HG03135 (cell line): ENCODE measurements at regions not wholly inside any gene's neighbourhood (a gene's known extent, or its start where the extent isn't known, plus 50 kb on each side); places are given as distances from the start of the nearest gene placed in this dataset.
"Not testable (repeated sequence)": the region's sequence is repeated elsewhere in the genome, so short reads cannot be mapped to it uniquely, and the experiment has no call there.

Source experiments
- ATAC-seq: cut with Tn5 transposase; IDR thresholded peaks from one replicate; pipeline ENCODE4 v1.9.1; 2021; ENCODE audit warnings: mild to moderate bottlenecking, moderate library complexity; ENCODE audit not compliant: unreplicated experiment

DNA sequence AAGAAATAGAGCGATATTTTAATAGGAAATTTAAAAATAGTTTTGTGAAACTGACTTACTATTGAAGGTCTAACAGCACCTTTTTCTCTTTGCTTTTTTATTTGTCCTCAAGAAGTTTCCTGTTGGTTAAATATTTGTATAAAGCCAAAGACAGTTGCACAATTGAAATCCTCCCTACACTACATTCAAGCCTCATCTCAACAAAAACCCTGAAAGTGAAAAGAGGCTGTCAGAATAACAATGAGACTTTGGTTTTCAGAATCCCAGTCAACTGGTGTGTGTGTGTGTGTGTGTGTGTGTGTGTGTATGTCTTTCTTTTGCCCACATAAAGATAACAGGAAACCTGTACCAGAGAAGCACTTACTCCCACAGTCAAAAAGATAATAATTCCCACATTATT lies 313.6 kb upstream of the FRG1 start:
- not testable (repeated sequence) for ATAC-seq

DNA sequence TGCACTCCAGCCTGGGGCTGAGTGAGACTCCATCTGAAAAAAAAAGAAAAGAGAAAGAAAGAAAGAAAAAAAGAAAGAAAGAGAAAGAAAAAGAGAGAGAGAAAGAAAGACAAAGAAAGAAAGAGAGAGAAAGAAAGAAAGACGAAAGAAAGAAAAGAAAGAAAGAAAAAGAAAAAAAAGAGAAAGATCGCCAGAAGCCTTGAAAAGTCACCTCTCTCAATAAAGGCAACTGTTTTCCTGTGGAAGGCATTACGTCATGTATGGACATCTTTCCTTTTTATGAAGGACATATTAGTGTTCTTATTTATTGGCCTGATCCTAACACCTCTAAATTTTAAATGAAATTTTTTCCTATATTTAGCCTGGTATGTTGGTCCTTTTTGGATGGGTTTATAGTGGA lies 310.9 kb upstream of the FRG1 start:
- not testable (repeated sequence) for ATAC-seq

DNA sequence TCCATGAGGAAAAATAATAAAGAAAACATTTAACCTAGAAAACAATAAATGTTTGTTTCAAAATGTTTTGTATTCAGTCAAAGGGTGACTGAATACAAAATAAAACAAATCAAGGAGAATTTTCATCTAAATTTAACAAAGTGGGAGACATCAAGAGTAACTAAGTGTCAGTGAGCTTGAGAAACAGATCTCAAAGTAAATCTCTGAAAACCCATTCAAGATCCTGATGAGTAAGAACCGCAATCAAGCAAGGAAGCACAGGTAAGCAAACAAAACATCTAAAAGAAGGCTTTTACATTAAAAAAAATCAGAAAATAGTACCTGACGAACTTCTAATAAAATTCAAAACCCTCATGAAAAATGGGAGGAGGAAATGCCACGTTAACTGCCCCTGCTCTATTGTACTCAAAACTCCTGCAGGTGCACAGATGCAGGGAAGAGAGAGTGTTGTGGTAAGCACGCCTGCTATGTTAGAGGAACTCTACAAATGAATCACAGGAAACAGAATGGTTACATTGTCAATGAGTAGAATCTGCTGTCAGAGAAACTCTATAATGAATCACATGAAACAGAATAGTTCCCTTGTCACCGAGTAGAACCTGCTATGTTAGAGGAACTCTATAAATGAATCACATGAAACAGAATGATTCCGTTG lies 309.6 kb upstream of the FRG1 start:
- ATAC-seq = not testable (repeated sequence)

DNA sequence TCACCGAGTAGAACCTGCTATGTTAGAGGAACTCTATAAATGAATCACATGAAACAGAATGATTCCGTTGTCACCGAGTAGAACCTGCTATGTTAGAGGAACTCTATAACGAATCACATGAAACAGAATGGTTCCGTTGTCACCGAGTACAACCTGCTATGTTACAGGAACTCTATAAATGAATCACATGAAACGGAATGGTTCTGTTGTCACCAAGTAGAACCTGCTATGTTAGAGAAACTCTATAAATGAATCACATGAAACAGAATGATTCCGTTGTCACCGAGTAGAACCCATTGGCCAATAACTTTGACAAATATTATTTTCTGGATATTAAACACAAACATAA lies 309.1 kb upstream of the FRG1 start:
- ATAC-seq = not testable (repeated sequence)

DNA sequence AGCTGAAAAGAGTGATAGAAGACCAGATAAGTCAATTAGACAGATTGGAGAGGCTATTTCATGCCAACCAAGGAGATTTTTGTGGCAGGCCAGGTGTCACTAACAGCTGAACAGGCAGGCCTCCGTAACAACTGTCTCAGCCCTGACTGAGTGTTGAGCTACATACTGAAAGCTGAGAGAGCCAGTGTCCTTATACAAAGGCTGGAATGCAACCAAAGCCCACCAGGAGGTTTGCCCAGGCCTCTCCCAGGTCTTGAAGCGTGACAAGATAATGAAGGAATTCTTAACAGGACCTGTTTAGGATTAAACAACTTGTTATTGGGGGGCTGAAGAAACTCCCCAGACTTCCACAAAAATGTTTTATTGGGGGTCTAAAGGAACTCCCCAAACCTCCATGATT lies 290.2 kb upstream of the FRG1 start:
- ATAC-seq = not testable (repeated sequence)

DNA sequence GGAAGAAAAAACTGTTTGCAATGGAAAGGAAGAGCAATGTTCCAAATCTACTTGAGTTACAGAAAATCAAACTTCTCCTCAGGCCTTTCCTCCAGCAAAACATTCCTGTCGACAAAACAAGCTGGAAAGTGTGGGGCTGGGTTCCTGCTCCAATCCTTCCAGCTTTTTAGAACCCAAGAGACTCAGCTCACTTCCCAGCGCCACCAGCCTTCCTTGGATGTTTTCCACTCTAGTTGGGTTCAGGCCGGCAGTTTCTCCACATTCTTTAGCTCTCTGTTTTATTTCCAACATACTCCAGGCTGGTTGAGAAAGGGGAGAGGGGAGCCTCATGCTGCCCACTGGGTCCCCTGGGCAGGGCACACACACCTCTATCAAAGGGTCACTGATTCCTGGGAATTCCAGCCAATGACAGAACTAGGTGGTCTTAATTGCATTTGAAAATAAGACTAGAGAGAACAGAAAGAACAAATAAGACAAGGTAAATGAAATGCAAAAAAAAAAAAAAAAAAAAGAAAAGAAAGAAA lies 287.5 kb upstream of the FRG1 start:
- not testable (repeated sequence) for ATAC-seq

DNA sequence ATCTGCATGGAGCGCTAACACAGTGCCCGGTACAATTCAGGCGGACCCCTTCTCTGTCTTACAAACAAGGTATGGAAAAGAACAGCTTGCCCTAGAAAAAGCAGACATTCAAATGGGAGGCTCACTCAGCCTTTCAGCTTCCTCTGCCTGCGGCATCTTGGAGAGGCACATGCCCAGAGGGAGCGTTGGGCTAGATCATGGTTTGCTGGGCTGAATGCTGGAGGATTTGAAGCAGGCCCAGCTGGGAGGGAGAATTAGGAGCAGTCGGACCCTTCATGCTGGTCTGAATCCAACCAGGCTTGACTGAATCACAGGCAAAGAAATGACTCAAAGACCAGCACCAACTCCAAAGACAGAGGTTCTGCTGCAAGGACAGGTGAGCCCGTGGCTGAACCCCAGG lies 286.7 kb upstream of the FRG1 start:
- not testable (repeated sequence) for ATAC-seq

DNA sequence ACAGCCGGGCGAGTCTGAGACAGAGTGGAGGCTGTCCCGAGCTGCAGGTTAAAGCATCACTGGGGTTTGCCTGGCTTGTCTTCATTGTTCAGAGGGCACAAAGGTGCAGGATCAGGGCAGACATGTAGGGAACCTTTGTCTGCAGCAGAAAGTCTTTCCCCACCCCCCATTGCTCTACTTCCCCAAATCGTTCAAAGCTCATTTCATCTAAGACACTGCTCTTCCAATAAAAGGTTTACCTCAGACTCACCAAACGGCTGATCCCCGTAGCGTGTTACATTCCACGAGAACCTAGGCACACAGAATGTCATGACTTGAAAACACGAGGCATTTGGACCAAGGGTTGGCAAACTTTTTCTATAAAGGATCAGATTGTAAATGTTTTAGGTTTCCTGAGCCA lies 286.3 kb upstream of the FRG1 start:
- not testable (repeated sequence) for ATAC-seq

DNA sequence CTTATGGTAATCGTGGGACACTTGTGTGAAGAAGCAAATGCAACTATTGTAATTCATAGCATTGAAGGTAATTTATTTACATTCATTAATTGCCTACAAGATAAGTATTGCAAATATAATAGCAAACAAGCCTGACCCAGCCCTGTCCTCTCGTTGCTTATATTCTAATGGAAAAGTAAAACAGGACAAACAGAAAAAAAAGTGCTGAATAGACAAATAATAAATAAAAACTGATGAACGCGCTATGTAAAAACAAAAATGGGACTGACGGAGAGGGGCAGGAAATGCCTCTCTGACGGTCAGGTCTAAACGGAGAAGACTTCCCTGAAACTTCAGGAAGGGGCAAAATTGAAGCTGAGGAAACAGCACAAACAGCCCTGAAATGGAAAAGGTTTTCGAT lies 284.9 kb upstream of the FRG1 start:
- not testable (repeated sequence) for ATAC-seq

DNA sequence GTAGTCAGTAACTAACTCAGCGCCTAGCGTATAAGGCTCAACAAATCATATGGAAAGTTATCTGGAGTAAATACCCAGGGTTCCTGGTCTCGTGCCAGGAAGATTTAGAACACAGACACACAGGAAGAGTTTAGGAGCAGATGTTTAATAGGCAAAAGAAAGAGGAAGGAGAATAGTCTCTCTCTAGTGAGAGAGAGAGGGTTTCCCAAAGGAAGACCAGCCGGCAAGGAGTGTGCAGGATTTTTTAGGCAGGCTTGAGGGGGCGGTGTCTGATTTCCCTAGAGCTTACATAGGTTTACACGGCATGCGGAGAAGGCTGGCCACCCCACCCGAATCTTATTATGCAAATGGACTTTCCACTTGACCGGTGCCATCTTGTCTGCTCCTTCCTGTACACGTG lies 284.0 kb upstream of the FRG1 start:
- no peak for ATAC-seq

DNA sequence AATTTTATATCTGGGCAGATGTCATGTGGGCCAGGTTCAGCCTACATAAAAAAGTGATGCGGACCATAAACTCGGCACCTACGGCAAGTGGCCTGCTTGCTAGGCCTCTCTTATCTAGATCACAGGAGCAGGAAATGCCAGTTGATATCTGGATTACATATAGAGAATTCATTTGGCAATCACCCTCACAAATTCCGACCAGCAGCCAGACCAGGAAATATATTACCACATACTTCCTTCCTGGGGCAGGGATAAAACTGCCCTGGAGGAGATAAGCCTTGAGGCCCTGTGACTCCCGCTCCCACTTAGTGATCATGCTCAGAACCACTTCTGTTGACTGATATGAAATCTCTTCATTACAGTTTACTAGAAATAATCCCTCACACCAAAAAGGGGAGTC lies 282.4 kb upstream of the FRG1 start:
- not testable (repeated sequence) for ATAC-seq

DNA sequence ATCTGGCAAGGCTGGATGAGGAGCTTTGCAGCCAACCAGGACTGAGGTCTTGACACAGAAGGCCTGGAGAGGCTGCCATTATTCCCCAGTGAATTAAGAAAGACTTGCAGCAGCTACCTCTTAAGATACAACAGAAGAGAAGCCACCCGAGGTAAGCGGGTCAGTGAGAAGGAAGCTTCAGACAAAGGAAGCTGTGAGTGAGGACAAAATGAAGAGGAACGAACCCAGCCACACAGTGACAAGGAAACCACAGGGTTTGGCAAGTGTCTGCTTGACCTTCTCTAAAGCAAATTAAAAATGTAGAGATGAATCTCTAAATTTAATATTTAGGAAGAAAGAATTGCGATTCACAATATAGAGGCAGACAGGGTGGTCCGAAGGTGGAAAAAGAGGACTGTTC lies 281.8 kb upstream of the FRG1 start:
- not testable (repeated sequence) for ATAC-seq

DNA sequence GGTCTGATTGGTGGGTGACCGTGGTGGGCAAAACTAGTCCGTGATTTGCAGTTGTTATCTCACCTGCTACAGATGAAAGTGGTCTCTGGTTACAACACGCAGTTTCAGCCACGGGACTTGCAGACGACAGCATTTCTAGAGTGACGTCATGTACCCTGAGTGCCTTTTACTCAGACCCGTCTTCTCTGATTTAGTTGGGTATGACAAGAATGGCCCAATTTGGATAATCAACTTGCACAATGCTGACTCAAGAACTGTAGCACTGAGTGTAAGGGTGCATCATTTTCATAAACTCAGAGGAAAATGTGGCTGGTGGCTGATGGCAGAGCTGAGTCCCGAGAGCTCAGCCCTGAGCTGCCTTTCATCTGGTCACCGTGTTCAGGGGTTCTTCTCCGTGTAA lies 281.4 kb upstream of the FRG1 start:
- no peak for ATAC-seq

DNA sequence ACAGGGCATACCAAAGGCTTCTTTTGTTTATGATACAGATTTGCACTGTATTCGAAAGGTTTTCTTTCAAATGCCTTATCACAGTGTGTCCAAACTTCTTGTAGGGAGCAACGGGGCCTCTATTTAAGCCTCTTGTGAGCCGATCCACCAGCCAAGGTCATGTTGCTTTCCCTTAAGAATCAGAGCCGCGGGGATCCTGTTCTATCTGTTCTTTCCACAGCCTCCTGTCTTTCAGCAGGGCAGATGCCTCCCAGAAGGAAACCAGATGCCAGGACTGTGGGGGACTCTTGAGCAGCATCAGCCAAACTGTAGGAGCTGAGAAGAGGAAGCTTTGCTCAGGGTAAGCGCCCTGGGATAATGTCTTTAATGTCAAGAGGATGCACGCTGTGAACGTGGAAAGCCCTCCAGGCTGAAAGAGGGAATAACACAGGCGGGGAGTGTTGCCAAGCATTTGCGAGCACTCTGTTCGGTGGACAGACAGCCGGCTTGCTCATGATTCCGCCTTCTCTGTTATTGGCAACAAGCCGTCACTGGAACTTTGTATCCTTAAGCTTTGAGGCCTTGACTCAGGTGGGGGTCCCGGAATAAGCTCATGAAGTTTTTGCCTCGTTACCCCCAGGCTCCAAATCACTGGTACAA lies 279.8 kb upstream of the FRG1 start:
- ATAC-seq = no peak

DNA sequence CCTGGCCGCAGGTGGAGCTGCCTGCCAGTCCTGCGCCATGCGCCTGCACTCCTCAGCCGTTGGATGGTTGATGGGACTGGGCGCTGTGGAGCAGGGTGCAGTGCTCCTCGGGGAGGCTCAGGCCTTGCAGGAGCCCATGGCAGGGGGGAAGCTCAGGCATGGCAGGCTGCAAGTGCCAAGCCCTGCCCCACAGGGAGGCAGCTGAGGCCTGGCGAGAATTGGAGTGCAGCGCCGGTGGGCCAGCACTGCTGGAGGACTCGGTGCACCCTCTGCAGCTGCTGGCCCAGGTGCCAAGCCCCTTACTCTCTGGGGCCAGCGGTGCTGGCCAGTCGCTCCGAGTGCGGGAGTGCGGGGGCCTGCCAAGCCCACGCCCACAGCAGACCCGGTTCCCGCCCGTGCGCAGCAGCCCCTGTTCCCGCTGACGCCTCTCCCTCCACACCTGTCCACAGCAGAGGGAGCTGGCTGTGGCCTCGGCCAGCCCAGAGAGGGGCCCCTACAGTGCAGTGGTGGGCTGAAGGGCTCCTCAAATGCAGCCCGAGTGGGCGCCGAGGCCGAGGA lies 275.9 kb upstream of the FRG1 start:
- no peak for ATAC-seq

DNA sequence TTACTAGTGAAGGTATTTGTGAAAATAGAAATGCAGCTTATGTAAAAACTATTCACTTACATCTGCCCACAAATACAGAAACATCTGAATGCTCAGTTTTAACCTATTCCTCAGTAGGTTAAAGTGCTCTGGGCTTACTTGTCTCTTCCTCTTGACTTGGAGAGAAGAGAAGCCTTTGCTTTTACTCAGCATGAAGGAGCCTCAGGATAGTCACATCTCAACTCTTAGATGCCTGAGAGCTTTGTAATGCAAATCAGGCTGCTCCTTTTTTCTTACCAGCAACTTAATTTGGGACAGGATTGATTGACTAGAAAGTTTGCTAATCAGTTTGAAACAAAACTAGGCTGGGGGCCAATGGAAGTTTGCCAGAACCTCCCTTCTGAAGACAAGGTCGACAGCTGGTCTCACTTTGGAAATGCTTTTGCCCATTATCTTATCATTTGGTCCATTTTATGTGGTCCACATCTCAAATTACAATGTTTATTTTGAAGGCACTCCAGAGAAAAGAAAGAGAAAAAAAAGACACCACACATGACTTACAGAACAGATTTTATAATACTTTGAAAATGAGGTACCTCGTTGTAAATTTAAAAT lies 274.9 kb upstream of the FRG1 start:
- not testable (repeated sequence) for ATAC-seq

DNA sequence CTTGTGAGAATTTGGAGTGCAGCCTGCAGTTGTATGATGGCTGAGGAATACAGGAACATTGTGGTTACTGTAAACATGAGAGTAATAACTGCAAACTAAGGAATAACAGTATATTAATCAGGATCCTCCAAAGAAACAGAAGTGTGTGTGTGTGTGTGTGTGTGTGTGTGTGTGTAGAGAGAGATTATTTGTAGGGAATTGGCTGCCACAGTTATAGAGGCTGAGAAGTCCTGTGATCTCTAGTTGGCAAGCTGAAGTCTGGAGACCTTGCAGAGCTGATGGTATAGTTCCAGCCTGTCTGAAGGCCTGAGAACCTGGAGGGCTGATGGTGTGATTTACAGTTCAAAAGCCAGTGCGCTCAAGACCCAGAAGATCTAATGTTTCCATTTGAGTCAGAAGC lies 273.3 kb upstream of the FRG1 start:
- not testable (repeated sequence) for ATAC-seq

DNA sequence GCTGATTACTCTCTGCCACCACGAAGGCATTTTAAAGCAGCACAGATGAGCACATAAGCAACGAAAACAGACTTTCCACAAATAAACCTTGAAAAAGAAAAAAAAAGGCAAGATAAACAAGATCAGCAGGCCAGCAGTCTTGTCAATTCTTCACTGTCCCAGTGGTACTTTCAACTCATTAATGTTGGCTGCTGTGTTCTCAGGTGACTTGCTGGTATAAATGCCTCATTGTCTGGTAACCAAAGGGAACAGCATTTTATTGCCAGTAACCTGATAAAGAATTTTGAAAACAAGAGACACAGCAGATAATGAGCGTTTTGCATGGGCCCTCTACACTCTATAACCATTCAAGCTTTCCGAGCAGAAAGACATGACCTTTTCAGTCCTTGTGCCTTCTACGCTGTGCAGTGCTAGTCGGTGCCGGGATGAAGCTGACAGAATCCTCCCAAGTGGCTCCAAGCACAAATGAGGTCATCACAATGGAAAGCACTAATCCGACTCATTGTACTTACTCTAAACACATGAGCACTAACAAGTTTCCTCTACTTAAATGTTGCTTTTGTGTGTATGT lies 242.9 kb upstream of the FRG1 start:
- ATAC-seq = not testable (repeated sequence)

DNA sequence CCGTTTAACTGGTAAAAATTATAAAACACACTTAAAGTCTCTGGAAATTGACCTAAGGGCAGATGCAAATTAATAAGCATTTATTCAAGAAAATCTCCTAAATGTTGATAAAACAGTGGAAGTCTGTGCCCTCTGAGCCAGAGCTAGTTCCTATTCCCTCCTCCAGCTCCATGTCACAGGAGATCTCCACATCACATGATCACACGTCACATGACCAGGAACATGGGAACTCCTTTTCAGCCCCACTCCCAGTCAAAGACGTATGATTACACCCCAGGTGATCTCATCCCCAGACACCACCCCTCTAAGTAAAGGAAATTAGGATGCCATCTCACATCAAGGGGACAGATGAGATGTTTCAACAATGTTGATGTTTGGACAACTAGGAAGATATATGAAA lies 237.7 kb upstream of the FRG1 start:
- ATAC-seq = not testable (repeated sequence)

DNA sequence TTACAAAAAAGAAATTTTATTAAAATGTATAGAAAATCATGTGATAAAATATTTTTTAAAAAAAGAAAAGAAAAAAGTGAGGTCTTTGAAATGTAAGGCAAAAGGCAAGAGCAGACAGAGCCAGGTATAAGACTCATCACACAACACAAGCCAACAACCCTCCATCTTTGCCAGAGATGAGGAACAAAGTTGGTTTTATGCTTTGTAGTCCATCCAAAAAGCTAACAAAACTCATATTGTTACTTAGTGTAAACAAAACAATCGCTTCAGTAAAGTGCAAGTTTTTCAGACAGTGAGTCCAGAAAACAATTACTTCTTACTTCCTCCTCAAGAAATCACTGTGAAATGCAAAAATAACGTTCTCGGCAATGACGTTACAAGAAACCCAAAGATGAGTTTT lies 233.9 kb upstream of the FRG1 start:
- ATAC-seq = not testable (repeated sequence)

DNA sequence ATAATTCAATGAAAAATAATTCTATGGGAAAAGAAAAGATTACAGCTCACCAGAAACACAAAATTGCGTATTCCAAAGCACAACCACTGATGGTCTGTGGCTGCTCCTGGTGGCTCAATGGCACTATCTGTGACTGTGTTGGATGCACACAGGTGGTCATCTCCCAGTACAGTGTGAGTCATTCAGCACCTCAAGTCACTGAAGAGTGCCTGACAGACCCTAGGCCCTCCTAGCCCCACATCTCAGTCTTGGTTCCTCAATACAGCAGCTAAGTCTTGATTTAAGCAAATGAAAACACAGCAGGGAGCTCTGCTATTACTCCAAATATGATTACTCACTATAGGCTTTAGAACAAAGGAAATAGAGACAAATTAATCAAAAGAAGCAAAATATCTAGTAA lies 233.4 kb upstream of the FRG1 start:
- ATAC-seq = not testable (repeated sequence)

DNA sequence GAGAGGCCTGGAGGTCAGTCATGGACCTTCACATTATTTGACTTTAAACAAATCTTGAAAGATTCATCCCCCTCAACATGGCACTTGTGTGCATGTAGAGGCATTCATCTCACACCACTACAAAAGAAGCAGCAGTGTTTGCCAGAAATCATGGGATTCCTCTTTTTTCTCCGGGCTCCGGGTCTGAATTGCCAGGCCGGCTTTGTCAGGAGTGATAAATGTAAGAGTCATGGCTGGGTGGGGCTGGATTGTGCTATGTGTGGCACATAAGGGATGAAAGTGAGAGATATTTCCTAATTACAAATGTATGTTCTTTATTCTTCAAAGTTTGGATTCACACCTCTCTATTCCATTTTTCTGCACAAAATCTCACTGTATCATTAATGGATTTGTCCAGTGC lies 228.7 kb upstream of the FRG1 start:
- not testable (repeated sequence) for ATAC-seq
